ENCODE measurements at regions not wholly inside any gene's neighbourhood (a gene's known extent, or its start where the extent isn't known, plus 50 kb on each side); places are given as distances from the start of the nearest gene placed in this dataset.

GRCh38 chr4:72983709-72984108 lies 85.8 kb downstream of the COX18 start:
- H3K4me3 ChIP-seq (ENCODE audit: low read length), result no peak overlapping the region
- TF ChIP-seq, protein P1, sequence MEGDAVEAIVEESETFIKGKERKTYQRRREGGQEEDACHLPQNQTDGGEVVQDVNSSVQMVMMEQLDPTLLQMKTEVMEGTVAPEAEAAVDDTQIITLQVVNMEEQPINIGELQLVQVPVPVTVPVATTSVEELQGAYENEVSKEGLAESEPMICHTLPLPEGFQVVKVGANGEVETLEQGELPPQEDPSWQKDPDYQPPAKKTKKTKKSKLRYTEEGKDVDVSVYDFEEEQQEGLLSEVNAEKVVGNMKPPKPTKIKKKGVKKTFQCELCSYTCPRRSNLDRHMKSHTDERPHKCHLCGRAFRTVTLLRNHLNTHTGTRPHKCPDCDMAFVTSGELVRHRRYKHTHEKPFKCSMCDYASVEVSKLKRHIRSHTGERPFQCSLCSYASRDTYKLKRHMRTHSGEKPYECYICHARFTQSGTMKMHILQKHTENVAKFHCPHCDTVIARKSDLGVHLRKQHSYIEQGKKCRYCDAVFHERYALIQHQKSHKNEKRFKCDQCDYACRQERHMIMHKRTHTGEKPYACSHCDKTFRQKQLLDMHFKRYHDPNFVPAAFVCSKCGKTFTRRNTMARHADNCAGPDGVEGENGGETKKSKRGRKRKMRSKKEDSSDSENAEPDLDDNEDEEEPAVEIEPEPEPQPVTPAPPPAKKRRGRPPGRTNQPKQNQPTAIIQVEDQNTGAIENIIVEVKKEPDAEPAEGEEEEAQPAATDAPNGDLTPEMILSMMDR (conservative IDR thresholded peaks at IDR 0.05; ENCODE audit: low read depth, low read length), result no peak
- DNase-seq (ENCODE audit: low read depth), result no peak

- H3K4me3 ChIP-seq (ENCODE audit: low read length), result no peak overlapping the region
- no peak for DNase-seq (ENCODE audit: low read depth)
- TF ChIP-seq, protein P1 (conservative IDR thresholded peaks at IDR 0.05; ENCODE audit: low read depth, low read length), result no peak
Observed at GRCh38 chr4:72977936-72978485, 91.5 kb downstream of the COX18 start.

GRCh38 chr4:72975488-72975784 lies 94.1 kb downstream of the COX18 start:
- TF ChIP-seq, protein P1 (conservative IDR thresholded peaks at IDR 0.05; ENCODE audit: low read depth, low read length), result no peak
- DNase-seq (ENCODE audit: low read depth), result no peak
- no peak overlapping the region for H3K4me3 ChIP-seq (ENCODE audit: low read length)

DNA sequence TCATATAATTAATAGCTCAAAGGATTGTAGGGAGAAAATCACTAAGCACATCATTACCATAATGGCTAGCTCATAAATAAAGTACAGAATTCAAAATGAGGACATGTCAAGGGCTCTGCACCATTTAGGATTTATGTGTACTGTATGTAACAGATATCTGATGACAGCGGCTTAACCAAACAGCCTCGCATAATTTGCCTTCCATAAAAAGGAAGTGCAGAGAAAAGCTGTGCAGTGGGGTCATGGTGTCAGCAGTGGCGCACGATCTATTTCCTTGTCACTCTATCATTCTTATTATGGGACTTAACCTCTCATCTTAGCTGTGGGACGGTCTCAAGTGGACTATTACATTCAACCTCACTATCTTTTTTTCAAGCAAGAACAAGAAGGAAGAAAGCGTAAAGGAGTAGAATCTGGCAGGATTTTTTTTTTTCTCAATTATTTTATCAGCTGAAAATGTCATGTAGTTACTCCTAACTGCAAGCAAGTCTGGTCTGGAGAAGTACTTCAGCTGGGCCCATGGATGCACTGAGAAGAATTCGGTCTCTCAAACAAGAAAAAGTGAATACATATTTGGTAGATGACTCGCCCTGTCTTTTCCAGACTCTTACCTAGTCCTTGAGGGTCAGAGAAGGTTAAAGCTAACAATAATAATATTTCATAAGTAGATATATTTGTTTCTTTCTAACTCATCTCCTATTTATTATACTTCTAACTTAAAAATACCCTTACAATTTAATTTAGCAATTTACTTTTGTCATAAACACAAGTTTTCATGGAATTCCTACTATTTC lies 94.6 kb downstream of the COX18 start:
- DNase-seq (ENCODE audit: low read depth), result no peak
- TF ChIP-seq, protein P1 (conservative IDR thresholded peaks at IDR 0.05; ENCODE audit: low read depth, low read length), result no peak
- no peak overlapping the region for H3K4me3 ChIP-seq (ENCODE audit: low read length)

DNA sequence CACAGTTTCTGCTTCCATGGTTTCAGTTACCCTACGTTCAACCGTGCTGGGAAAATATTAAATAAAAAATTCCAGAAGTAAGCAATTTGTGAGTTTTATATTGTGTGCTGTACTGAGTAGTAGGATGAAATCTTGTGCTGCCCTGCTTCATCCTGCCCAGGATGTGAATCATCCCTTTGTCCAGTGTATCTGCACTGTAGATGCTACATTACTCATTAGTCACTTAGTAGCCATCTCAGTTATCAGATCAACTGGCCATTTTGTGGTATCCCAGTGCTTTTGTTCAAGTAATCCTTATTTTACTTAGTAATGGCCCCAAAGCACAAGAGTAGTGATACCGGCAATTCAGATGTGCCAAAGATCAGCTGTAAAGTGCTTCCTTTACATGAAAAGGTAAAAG lies 97.9 kb downstream of the COX18 start:
- no peak for DNase-seq (ENCODE audit: low read depth)
- TF ChIP-seq, protein P1 (conservative IDR thresholded peaks at IDR 0.05; ENCODE audit: low read depth, low read length), result no peak
- no peak overlapping the region for H3K4me3 ChIP-seq (ENCODE audit: low read length)

DNA sequence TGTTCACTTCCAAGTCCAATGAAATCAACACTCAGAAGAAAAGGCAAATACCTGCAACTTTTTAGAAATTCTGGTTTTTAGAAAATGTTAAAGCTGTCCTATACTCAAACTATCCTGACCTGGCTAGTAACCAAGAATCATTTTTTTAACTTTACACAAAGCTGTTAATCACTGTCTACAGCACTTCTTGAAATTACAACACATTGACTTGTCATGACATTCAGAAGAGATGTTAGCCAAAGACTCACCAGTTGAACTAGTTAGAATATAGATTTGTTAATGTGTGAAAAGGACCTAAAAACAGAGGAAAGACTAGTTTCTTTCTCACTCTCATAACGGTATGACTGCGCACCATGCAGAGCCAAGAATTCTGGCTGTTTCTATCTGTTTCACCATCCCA lies 98.8 kb downstream of the COX18 start:
- no peak for DNase-seq (ENCODE audit: low read depth)
- TF ChIP-seq, protein P1 (conservative IDR thresholded peaks at IDR 0.05; ENCODE audit: low read depth, low read length), result no peak
- no peak overlapping the region for H3K4me3 ChIP-seq (ENCODE audit: low read length)

- DNase-seq (ENCODE audit: low read depth), result no peak
- TF ChIP-seq, protein P1 (conservative IDR thresholded peaks at IDR 0.05; ENCODE audit: low read depth, low read length), result no peak
- H3K4me3 ChIP-seq (ENCODE audit: low read length), result no peak overlapping the region
Observed at GRCh38 chr4:72969976-72970375, 99.5 kb downstream of the COX18 start.

Data from retinal pigment epithelial cell (primary cell).